ENCODE measurements at regions not wholly inside any gene's neighbourhood (a gene's known extent, or its start where the extent isn't known, plus 50 kb on each side); places are given as distances from the start of the nearest gene placed in this dataset.

DNA sequence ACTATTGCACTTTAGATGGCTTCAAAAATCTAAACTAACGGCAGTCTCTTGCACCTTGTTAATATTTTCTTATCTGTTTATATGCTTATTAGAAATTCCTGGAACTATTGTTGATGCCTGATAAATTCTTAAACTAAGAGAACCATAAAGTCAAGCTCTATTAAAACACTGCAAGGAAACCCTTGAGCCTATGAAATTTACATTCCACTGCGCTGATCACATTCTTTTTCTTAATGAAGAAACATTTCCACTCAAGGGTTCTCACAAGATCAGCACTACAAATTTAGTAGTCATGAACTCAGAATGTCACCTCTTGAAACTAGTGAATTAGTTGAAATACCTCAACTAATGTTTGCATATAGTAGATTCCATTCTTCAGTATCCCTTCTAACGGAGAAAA, 331.8 kb upstream of the SLC8A1 start:
- Histone ChIP-seq H3K36me3 (ENCODE audit: insufficient read depth, low read length, poor library complexity, severe bottlenecking) (no peaks in the 10 kb centered on the region), H3K4me3 (ENCODE audit: low read depth, low read length, poor library complexity, severe bottlenecking) (no peak overlapping the region), H3K27ac (ENCODE audit: low read depth, low read length, poor library complexity, severe bottlenecking) (no peak overlapping the region), H3K27me3 (replicated peaks; ENCODE audit: insufficient read depth, low read depth, low read length, poor library complexity) (peaks cover 4% of the 10 kb centered on the region), H3K4me1 (ENCODE audit: insufficient read depth, low read length, poor library complexity, severe bottlenecking) (no peaks in the 10 kb centered on the region), H3K9me3 (ENCODE audit: low read depth, low read length, poor library complexity, severe bottlenecking) (no peaks in the 10 kb centered on the region)
- CTCF ChIA-PET, result no interaction called here
- BruUV-seq (replicated peaks), result no TSS peak
- POLR2A ChIA-PET (ENCODE audit: low non-redundant PET), result no interaction called here
- intact Hi-C loops (cut with micrococcal nuclease; ENCODE audit: unreplicated experiment), result no loop called here
- no peak for TF ChIP-seq EZH2 (IDR thresholded peaks at IDR 0.05; ENCODE audit: borderline replicate concordance, low read depth, low read length, poor library complexity, severe bottlenecking)
- TF ChIP-seq, protein P1, sequence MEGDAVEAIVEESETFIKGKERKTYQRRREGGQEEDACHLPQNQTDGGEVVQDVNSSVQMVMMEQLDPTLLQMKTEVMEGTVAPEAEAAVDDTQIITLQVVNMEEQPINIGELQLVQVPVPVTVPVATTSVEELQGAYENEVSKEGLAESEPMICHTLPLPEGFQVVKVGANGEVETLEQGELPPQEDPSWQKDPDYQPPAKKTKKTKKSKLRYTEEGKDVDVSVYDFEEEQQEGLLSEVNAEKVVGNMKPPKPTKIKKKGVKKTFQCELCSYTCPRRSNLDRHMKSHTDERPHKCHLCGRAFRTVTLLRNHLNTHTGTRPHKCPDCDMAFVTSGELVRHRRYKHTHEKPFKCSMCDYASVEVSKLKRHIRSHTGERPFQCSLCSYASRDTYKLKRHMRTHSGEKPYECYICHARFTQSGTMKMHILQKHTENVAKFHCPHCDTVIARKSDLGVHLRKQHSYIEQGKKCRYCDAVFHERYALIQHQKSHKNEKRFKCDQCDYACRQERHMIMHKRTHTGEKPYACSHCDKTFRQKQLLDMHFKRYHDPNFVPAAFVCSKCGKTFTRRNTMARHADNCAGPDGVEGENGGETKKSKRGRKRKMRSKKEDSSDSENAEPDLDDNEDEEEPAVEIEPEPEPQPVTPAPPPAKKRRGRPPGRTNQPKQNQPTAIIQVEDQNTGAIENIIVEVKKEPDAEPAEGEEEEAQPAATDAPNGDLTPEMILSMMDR (conservative IDR thresholded peaks at IDR 0.05; ENCODE audit: low read depth, low read length), result no peak
- DNase-seq (ENCODE audit: low spot score), result no peak

DNA sequence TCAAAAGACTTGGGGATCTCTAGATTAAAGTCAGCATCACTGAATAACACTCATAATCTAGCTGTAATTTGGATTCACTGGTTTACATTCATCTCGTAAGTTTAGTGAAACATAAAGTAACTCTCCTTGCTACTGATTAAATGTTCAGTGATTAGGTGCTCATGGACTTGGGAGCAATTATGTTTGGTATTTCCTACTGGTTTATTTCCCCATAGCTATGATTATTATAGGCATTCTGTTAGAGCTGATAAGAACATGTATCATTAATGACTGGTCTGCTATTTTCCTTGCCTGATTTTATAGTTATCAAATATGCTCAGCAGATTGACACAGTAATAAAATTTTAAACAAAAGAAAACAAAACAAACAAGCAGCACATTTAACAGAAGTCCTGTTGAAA, 334.7 kb upstream of the SLC8A1 start:
- H3K27ac ChIP-seq (ENCODE audit: low read depth, low read length, poor library complexity, severe bottlenecking), result no peak overlapping the region
- H3K36me3 ChIP-seq (ENCODE audit: insufficient read depth, low read length, poor library complexity, severe bottlenecking), result no peaks in the 10 kb centered on the region
- intact Hi-C loops (cut with micrococcal nuclease; ENCODE audit: unreplicated experiment), result no loop called here
- no TSS peak for BruUV-seq (replicated peaks)
- no peak for TF ChIP-seq EZH2 (IDR thresholded peaks at IDR 0.05; ENCODE audit: borderline replicate concordance, low read depth, low read length, poor library complexity, severe bottlenecking)
- TF ChIP-seq, protein P1 (conservative IDR thresholded peaks at IDR 0.05; ENCODE audit: low read depth, low read length), result no peak
- ChIA-PET POLR2A (ENCODE audit: low non-redundant PET) (no interaction called here), CTCF (no interaction called here)
- no peaks in the 10 kb centered on the region for H3K4me1 ChIP-seq (ENCODE audit: insufficient read depth, low read length, poor library complexity, severe bottlenecking)
- no peak for DNase-seq (ENCODE audit: low spot score)
- H3K27me3 ChIP-seq (replicated peaks; ENCODE audit: insufficient read depth, low read depth, low read length, poor library complexity), result peaks cover 4% of the 10 kb centered on the region
- H3K9me3 ChIP-seq (ENCODE audit: low read depth, low read length, poor library complexity, severe bottlenecking), result no peaks in the 10 kb centered on the region
- no peak overlapping the region for H3K4me3 ChIP-seq (ENCODE audit: low read depth, low read length, poor library complexity, severe bottlenecking)

- no TSS peak for BruUV-seq (replicated peaks)
- ChIA-PET CTCF (no interaction called here), POLR2A (ENCODE audit: low non-redundant PET) (no interaction called here)
- H3K27me3 ChIP-seq (replicated peaks; ENCODE audit: insufficient read depth, low read depth, low read length, poor library complexity), result no peaks in the 10 kb centered on the region
- no peaks in the 10 kb centered on the region for H3K36me3 ChIP-seq (ENCODE audit: insufficient read depth, low read length, poor library complexity, severe bottlenecking)
- H3K9me3 ChIP-seq (ENCODE audit: low read depth, low read length, poor library complexity, severe bottlenecking), result no peaks in the 10 kb centered on the region
- H3K4me3 ChIP-seq (ENCODE audit: low read depth, low read length, poor library complexity, severe bottlenecking), result no peak overlapping the region
- intact Hi-C loops (cut with micrococcal nuclease; ENCODE audit: unreplicated experiment), result no loop called here
- H3K27ac ChIP-seq (ENCODE audit: low read depth, low read length, poor library complexity, severe bottlenecking), result no peak overlapping the region
- H3K4me1 ChIP-seq (ENCODE audit: insufficient read depth, low read length, poor library complexity, severe bottlenecking), result no peaks in the 10 kb centered on the region
- no peak for DNase-seq (ENCODE audit: low spot score)
- no peak for TF ChIP-seq EZH2 (IDR thresholded peaks at IDR 0.05; ENCODE audit: borderline replicate concordance, low read depth, low read length, poor library complexity, severe bottlenecking)
- TF ChIP-seq, protein P1 (conservative IDR thresholded peaks at IDR 0.05; ENCODE audit: low read depth, low read length), result no peak
Observed at GRCh38 chr2:40797120-40797519, 345.2 kb upstream of the SLC8A1 start.

All from A673 (cell line).